ENCODE measurements at regions not wholly inside any gene's neighbourhood (a gene's known extent, or its start where the extent isn't known, plus 50 kb on each side); places are given as distances from the start of the nearest gene placed in this dataset.
A peak's percentile ranks its signal among the peaks of the same experiment; 100 is the strongest.
"Not testable (repeated sequence)": the region's sequence is repeated elsewhere in the genome, so short reads cannot be mapped to it uniquely, and the experiment has no call there.

GRCh38 chr7:116377721-116378120 lies 121.8 kb upstream of the CAV2 start:
- DNase-seq (ENCODE audit: low spot score), result peak; percentile 45

DNA sequence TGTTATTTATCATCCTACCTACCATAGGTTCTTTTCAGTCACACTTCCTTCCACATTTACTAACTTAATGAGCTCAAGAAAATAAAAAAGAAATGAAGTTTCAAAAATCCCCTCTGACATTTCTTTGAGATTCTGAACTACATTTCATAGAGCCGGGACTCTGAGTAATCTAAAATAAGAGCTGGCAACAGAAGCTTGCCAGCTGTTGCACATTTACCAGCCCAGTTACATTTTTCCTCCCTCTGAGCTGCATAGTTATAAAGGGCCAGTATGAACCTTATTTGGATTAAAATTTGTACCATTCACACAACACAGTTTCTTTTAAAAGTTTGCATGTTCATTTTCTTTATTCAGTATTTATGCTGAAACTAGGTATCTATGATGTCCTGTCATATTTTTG lies 119.5 kb upstream of the CAV2 start:
- no peak for DNase-seq (ENCODE audit: low spot score)

DNA sequence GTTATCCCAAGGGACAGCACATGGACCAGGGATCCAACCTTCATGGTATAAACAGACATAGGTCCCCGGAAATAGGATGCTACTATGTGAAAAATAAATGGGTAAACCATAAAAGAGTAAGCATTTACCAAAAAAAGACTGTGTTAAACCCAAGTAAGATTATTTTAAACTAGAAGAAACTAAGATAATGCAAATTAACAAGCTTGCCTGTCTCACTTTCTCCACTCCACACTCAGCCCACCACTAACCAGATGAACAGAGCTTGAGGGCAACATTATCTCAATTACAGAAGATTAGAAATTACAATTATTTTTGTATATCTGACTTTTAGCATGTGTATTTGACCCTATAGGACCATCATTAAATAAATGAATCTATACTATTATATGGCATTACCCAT lies 117.2 kb upstream of the CAV2 start:
- no peak for DNase-seq (ENCODE audit: low spot score)

DNA sequence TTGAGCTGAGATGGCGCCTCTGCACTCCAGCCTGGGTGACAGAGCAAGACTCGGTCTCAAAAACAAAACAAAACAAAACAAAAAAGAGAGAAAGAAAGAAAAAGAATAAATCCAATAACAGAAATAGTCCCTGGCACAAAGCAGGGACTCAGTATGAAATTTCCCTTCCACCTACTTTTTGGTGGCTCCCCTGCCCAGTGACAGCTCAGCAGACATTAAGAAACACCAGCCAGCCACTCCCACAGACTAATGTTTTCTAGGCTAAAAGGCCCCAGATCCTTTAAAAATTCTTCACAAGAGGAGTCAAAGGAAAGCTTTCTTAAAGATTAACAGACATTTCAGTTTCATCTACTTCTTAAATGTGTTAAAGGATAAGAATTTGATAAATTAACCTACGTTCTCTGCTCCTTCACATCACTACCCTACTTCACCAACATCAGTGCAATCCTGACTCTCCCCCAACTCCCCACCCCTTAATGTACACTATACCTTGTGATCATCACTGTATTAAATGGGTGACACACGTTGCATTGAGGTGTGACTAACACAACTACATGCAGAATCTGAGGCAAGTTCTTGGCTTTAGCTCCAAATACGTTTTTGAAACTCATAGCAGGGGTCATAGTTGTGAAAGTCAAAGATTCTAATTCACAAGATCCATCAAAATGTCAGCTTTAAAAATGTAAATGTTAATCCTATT lies 114.5 kb upstream of the CAV2 start:
- no peak for DNase-seq (ENCODE audit: low spot score)

DNA sequence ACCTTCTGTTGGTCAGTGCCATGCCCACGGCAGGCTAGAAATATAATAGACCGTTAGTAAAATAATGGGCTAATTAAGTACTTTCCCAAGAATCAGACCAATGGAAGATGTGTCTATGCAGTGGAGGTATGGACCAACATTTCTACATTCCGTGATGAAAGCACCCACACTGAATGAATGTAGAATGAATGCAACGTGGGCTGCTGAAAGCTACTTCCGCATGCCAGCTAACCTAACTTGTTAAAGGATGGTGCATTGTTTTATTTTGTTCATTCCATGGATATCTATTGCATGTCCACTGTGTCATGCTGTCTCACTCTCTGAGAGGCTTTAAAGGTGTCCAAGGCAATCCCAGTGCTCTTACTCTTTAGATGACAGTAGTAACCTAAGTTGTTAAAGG lies 112.9 kb upstream of the CAV2 start:
- DNase-seq (ENCODE audit: low spot score), result no peak

DNA sequence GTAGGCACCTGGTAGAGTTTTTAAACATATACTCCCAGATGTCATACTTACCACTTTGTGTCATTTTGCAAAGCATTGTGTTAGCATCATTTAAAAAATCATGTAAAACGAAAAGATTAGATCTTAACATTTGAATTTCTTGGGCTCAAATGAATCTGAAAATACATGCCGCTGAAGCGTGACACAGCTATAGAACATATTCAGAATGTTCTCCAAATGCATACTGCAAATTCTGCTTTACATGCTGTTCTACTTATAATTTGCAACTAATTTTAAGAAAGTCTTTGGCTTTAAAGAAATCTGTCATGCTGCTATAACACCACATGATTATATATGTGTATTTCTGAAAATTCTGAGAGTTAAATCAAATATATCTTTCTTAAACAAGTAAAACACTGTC lies 109.2 kb upstream of the CAV2 start:
- DNase-seq (ENCODE audit: low spot score), result no peak

DNA sequence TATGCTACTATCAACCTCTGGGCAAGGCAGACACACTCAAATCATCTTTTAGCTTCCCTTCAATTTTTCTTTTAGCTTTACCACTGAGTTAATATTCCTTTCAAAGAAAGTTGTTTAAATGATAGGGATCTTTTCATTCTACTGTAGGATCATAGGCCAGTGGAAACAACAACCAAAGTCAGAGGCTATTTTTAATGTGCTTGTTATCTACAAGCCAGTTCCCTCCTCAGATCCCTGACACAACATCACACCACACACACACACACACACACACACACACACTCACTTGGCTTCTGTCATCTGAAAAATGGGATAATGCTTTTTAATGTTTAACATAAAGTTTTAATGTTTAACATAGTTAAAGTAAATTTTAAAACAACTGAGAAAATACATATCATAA lies 106.7 kb upstream of the CAV2 start:
- DNase-seq (ENCODE audit: low spot score), result no peak

DNA sequence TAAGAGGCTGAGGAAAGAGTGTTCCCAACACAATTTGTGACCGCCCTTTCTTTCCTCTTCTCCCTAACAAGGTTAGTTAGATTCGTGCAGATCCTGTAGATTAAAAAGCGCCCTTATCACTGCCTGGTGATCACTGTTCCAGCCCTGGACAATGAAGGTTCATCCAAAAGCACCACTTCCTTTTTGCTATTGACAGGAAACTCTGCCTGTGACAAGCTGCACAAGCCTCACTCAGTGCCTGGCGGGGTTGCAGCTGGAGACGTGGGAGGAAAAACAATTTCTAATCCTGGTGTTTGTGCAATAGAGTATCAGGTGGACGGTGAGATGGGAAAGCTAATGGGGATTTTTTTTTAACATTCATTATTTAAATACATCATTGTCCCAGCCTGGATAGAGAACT lies 105.9 kb upstream of the CAV2 start:
- no peak for DNase-seq (ENCODE audit: low spot score)

GRCh38 chr7:116394106-116394505 lies 105.4 kb upstream of the CAV2 start:
- no peak for DNase-seq (ENCODE audit: low spot score)

DNA sequence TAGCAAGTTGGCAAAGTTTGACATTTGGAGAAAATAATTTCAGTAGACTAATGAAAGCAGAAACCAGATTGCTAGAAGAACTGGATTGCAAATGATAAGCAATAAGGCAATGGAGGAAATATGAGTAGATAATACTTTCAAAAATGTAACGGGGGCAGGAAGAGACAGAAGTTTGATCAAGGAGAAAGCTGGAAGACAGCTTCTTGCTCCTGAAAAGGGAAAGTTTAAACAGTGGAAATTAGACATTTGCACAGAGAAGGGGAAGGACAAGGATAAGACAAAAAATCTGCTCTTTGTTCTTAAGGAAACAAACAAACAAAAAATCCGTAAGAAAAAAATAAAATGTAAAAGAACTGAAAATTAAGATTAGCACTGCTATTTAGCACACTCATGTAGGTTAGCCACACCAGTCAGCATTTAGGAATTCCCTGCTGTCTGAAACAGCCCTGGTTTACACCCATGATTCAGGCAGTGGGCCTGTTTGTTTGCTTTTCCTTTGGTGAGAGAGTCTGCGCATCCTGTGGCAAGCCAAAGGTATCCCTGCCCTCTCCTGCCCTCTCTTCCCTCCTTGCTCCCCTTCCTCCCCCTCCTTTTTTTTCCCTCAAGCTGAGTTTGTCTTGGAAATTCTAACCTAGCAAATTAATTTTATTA lies 104.3 kb upstream of the CAV2 start:
- no peak for DNase-seq (ENCODE audit: low spot score)

- DNase-seq (ENCODE audit: low spot score), result no peak
Observed at GRCh38 chr7:116398672-116399071, 100.9 kb upstream of the CAV2 start.

- DNase-seq (ENCODE audit: low spot score), result no peak
Observed at GRCh38 chr7:116399819-116400218, 99.7 kb upstream of the CAV2 start.

DNA sequence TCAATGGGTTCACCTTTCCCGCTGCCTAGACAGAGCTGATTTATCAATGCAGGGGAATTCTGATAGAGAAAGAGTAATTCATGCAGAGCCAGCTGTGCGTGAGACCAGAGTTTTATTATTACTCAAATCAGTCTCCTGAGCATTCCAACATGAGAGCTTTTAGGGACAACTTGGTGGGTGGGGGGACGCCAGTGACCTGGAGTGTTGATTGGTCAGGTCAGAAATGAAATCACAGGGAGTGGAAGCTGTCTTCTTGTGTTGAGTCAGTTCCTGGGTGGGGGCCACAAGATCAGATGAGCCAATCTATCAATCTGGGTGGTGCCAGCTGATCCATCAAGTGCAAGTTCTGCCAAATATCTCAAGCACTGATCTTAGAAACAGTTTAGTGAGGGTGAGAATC lies 99.0 kb upstream of the CAV2 start:
- DNase-seq (ENCODE audit: low spot score), result no peak

- no peak for DNase-seq (ENCODE audit: low spot score)
Observed at GRCh38 chr7:116401711-116402110, 97.8 kb upstream of the CAV2 start.

GRCh38 chr7:116403265-116403664 lies 96.3 kb upstream of the CAV2 start:
- DNase-seq (ENCODE audit: low spot score), result no peak

DNA sequence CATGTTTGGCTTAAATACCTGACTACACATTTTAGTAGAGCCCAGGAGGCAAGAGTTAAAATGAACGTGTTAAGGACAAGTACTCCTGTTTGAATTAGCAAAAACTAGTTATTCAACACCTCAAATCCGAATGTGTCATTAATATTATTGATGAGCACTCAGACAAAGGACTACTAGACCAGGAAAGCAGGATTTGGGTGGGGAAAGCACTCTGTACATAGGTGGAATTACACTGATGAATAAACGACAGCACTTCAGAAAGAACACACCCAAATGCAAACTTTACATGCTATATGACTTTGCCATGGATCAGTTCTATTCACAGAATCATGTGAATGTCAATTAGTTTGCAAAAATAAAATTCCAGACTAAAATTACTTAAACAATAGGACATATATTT lies 95.1 kb upstream of the CAV2 start:
- no peak for DNase-seq (ENCODE audit: low spot score)

DNA sequence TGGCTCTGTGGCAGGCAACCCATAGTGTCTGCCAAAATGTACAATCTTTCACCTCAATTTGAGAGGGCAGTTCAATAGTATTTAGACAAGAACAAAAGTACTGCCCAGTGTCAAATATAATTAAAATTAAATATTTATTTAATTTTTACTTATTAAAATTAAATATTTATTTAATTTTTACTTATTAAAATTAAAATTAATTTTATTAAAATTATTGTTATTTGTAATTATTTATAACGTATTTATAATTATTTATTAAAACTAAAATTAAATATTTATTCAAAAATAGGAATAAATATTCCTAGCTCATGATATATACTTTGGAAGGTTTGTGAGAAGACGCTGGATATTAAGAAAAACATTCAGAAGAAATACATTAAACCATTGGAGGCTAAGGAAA lies 93.7 kb upstream of the CAV2 start:
- DNase-seq (ENCODE audit: low spot score), result no peak

DNA sequence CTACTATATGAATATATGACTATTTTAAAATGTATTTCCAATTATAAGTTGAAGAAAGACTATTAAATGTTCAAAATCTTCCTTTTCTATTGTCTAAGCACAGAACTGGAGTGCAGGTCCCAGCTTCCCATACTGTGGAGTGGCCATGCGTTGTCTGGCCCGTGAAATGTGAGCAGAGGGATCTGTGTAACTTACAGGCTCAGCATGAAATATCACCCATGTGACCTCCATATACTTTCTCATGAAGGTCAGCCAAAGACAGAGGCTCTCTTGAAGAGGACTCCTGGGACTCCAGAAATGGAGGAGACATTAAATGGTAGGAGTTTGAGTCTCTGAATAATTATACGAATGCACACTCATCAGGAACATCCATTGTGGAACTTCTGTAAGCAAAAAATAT lies 92.4 kb upstream of the CAV2 start:
- DNase-seq (ENCODE audit: low spot score), result no peak

- no peak for DNase-seq (ENCODE audit: low spot score)
Observed at GRCh38 chr7:116408166-116408565, 91.4 kb upstream of the CAV2 start.

DNA sequence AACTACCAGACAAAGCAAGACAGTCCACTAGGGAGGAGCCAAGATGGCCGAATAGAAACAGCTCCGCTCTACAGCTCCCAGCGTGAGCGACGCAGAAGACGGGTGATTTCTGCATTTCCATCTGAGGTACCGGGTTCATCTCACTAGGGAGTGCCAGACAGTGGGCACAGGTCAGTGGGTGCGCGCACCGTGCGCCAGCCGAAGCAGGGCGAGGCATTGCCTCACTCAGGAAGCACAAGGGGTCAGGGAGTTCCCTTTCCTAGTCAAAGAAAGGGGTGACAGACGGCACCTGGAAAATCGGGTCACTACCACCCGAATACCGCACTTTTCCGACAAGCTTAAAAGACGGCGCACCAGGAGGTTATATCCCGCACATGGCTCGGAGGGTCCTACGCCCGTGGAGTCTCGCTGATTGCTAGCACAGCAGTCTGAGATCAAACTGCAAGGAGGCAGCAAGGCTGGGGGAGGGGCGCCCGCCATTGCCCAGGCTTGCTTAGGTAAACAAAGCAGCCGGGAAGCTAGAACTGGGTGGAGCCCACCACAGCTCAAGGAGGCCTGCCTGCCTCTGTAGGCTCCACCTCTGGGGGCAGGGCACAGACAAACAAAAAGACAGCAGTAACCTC lies 90.6 kb upstream of the CAV2 start:
- DNase-seq (ENCODE audit: low spot score), result not testable (repeated sequence)

GRCh38 chr7:116410694-116411093 lies 88.8 kb upstream of the CAV2 start:
- DNase-seq (ENCODE audit: low spot score), result not testable (repeated sequence)

GRCh38 chr7:116417593-116418345 lies 81.8 kb upstream of the CAV2 start:
- no peak for DNase-seq (ENCODE audit: low spot score)

GRCh38 chr7:116418524-116418923 lies 81.0 kb upstream of the CAV2 start:
- no peak for DNase-seq (ENCODE audit: low spot score)
